Activated naive CD4-positive, alpha-beta T cell treated with anti-CD3 and anti-CD28 coated beads, Interleukin-2, amount 50 U/mL, for 16 hours (primary cell): ENCODE measurements at regions not wholly inside any gene's neighbourhood (a gene's known extent, or its start where the extent isn't known, plus 50 kb on each side); places are given as distances from the start of the nearest gene placed in this dataset.

Source experiments
- DNase-seq: peaks from one replicate; pipeline ENCODE4 v3.0.0-alpha.2; 2020

- no peak for DNase-seq
These were observed 168.6 kb downstream of the TRIM33 start for GRCh38 chr1:114342376-114342775.

- DNase-seq: no peak
These were observed 169.1 kb downstream of the TRIM33 start for GRCh38 chr1:114341856-114342255.

DNA sequence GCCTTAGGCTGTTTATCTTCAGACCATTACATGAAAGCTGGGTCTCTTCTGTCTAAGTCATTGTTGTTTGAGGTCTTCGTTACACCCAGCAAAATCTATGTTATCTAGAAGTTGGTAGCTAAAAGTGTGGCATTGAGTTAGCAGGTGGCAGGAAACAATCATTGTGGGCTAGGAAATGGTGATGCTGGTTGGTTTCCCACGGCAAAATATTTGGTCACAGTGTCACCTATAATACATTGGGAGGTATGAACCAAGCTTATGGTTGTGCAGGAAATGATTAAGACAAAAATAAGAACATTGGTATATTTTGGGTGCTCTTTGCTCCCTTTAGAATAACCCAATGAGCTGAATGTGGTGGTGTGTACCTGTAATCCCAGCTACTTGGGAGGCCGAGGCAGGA is 169.7 kb downstream of the TRIM33 start:
- DNase-seq: no peak

DNA sequence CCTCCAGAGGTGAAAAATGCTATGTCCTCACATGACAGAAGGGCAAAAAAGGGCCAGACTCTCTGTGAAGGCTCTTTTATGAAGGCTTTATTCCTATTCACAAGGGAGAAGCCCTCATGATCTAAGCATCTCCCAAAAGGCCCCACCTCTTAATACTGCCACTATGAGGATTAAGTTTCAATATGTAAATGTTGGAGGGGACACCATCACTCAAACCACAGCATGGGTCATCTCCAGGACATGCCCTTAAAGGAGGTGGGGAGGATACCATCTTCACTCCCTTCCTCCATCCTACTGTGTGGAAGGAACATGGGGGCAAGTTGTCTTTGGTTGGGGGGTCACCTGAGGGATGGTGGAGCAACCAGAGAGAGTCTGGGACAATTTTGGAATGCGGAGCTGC is 170.1 kb downstream of the TRIM33 start:
- no peak for DNase-seq

DNA sequence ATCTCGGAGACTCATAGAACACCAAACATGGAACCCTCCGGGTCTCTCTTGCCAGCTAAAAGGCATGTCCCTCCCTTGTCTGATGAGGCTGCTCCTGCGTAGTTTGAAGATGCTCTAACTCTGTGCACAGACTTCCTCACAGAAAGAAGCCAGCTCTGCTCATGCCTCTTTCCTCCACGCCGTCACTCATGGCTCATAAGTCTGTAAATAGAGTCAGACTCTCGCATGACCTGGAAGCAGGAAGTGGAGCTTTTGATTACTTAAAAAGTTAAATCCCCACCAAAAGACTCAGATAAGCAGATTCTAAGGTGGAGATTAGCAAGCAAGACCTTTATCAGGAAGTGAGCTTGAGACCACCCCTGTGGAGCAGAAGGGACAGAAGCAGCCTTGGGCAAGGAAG is 171.6 kb downstream of the TRIM33 start:
- DNase-seq: no peak

- no peak for DNase-seq
These were observed 172.7 kb downstream of the TRIM33 start for GRCh38 chr1:114338191-114338890.

GRCh38 chr1:114337417-114337816 is 173.6 kb downstream of the TRIM33 start:
- DNase-seq: no peak

DNA sequence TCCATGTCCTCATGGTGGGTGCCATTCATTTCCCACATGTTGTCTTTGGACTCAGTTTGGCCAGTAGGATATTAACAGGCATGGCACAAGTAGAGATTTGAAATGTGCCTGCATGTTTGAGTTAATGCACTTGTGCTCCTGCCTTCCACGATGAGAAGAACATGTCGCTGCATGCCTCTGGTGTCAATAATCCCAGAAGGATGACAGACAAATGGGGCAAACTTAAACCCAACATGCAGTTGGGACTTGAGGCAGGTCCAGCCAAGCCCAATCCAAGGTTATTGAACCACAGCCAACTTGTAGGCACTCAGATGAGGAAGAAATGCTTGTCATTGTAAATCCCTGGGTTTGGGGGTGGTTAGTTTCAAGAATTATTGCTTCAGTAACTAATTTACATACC is 174.6 kb downstream of the TRIM33 start:
- no peak for DNase-seq

GRCh38 chr1:114335273-114335672 is 175.7 kb downstream of the TRIM33 start:
- DNase-seq: no peak

GRCh38 chr1:114334297-114334696 is 176.7 kb downstream of the TRIM33 start:
- no peak for DNase-seq

- no peak for DNase-seq
These were observed 177.3 kb downstream of the TRIM33 start for GRCh38 chr1:114333690-114334089.

GRCh38 chr1:114331936-114332335 is 178.3 kb upstream of the SYT6 start:
- no peak for DNase-seq

GRCh38 chr1:114330451-114330983 is 176.8 kb upstream of the SYT6 start:
- no peak for DNase-seq

DNA sequence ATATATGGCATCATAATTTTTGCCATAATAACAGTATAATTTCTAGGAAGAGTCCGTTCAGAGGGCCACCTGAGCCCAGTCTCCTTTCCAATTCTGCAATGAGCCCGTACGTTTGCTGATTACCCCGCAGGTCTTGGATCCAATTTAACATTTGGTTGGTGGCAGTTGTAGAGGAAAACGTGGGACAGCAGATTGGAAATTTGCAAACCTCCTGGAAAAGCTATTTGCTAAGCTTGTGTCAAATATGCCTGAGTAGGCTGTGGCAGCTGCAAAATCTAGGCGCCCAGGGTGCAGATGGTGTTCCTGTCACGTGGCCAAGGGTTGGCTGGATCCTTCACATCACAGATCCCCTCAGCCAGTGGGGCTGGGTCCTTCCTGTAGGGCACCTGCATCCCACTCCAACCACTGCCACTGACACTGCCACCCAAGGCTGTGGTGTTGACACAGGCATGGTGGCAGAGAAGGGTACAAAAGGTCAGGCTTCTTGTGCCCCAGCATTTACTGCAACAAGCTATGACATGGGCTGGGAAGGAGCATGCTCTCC is 174.8 kb upstream of the SYT6 start:
- DNase-seq: no peak

GRCh38 chr1:114324662-114324965 is 170.9 kb upstream of the SYT6 start:
- no peak for DNase-seq

DNA sequence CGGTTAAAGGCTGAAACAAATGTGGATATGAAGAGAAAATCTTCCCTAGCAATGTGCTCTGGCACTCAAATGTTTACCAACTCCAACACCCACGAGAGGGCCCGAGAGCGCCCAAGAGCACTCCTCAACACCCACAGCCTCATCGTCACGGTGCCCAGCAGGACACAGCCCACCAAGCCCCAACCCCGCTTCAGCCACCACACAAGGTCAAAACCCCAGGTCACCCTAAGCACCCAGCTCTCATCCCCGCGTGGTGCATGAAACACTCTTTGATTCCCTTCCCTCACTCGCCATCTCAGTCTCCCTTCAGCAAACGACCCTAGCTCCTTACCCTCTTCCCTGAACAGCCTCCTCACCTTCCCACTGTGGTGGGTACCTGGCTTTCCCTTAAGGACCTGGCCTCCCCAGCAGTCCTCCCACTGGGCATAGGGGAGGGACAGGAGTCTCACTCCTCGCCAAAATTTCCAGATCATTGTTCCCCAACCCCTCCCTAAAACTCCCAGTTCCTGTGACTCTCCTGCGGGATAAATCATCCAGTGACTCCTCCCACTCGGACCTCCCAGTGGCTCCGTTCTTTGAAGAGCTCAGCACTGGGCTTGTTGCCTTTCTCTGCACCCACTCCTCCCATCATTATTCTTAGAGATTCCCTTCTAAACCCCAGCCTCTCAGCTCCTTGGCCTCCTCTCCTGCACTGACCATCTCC is 170.4 kb upstream of the SYT6 start:
- no peak for DNase-seq

DNA sequence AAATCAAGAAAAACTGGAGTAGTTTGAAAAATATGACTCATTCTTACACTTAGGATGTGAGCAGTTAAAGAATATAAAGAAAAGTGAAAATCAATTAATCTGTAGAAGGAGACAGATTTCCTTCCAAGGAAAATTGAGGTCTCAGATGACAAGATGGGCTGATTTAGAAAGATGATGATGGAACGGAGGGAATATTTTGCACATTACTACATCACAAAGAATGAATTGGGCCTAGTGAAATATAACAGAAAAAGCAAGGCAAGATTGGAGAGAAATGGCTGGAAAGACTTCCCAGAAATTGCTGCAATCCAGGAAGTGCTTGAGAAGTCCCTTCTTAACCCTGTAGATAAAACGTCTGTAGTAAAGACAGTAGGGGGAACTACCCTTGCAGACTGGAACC is 169.1 kb upstream of the SYT6 start:
- DNase-seq: no peak

GRCh38 chr1:114322207-114322606 is 168.5 kb upstream of the SYT6 start:
- DNase-seq: no peak

- DNase-seq: no peak
These were observed 166.9 kb upstream of the SYT6 start for GRCh38 chr1:114320586-114320985.

GRCh38 chr1:114319418-114319817 is 165.7 kb upstream of the SYT6 start:
- DNase-seq: no peak

DNA sequence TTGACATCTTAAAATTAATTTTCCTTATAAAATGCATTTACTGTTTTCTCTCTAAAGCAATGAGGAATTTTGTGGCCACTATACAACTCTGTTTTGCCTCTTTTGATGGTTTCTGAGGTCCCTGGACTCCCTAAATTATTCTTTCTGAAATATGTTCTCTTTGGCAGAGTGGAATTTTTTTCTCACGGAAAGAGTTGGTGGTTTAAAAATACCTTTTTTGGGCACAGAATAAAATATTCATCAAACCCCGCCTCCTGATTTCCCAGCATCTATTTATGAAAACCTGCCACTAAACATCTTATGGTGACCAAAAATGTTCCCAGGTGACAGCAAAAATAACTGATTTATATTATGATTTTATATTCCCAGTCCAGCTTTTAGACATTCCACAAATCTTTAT is 165.3 kb upstream of the SYT6 start:
- DNase-seq: no peak

DNA sequence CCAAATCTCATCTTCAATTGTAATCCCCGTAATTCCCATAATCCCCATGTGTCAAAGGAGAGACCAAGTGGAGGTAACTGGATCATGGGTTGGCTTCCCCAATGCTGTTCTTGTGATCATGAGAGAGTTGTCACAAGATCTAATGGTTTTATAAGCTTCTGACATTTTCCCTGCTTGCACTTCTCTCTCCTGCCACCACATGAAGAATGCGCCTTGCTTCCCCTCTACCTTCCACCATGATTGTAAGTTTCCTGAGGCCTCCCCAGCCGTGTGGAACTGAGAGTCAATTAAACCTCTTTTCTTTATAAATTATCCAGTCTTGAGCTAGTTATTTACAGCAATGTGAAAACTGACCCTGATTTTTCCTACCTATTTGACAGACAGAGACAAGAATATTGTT is 162.5 kb upstream of the SYT6 start:
- DNase-seq: no peak

GRCh38 chr1:114315631-114316030 is 162.0 kb upstream of the SYT6 start:
- DNase-seq: no peak

DNA sequence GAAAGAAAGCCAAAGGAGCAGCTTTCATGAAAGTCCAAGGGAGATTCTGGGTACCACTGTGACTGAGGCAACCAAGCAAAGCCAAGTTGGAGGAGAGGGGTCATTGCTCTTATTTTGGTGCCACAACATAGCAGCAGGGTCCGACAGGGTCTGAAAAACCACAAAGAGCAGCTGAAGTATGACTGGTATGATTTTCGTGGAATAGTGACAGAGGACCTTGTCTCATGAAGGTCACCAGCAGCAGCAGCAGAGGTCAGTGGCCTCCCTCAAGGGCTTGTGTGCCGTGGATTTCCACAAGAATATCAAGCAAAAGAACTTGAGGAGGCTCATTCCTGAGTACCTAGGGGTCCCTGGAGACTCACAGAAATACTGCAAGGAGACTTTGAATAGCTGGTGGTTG is 160.9 kb upstream of the SYT6 start:
- DNase-seq: no peak

DNA sequence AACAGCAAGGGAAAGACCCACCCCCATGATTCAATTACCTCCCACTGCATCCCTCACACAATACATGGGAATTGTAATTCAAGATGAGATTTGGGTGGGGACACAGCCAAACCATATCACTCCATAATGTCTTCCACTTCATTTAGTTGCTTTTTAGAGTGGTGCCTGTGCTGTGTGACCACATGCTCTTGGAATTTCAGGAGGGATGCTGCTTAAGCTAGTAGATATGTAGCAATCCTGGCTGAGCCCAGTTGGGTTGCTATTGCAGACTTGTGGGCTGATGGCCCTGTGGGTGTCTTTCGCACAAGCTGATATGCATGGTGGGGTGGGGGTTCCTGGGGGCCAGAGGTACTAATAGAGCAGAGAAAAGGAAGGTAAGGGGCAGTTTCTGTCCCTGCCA is 160.4 kb upstream of the SYT6 start:
- DNase-seq: no peak
